ENCODE measurements at regions not wholly inside any gene's neighbourhood (a gene's known extent, or its start where the extent isn't known, plus 50 kb on each side); places are given as distances from the start of the nearest gene placed in this dataset.

GRCh38 chr6:9830808-9831207 lies 584.1 kb downstream of the TFAP2A start:
- H4K8ac ChIP-seq (replicated peaks; ENCODE audit: insufficient read length, low read depth, low read length): no peak overlapping the region
- TF ChIP-seq CTCF (conservative IDR thresholded peaks at IDR 0.05): no peak

More at GRCh38 chr6:9830808-9831207, 584.1 kb downstream of the TFAP2A start:
- Histone ChIP-seq H3K4me1 (ENCODE audit: insufficient read depth, low read length) (no peaks in the 10 kb centered on the region), H3K9ac (ENCODE audit: extremely low read depth, insufficient read length, low read length) (no peak overlapping the region), H3K14ac (ENCODE audit: insufficient read depth, low read length) (no peak overlapping the region), H3K27ac (ENCODE audit: insufficient read length, low read depth, low read length) (no peak overlapping the region), H3K23ac (ENCODE audit: insufficient read length, low read depth, low read length) (no peak overlapping the region), H2BK120ac (ENCODE audit: low read depth, low read length, poor library complexity, severe bottlenecking) (no peak overlapping the region), H4K5ac (ENCODE audit: insufficient read length, low read depth, low read length) (no peak overlapping the region), H2BK15ac (ENCODE audit: low read depth, low read length) (no peak overlapping the region), H3K4ac (ENCODE audit: low read depth, low read length) (no peak overlapping the region), H3K79me2 (ENCODE audit: insufficient read depth, low read length) (no peaks in the 10 kb centered on the region), H2AFZ (ENCODE audit: low read length) (no peak overlapping the region), H3K27me3 (ENCODE audit: insufficient read depth, low read length) (no peaks in the 10 kb centered on the region), H3K79me1 (ENCODE audit: insufficient read depth, low read depth, low read length, poor library complexity, severe bottlenecking) (no peaks in the 10 kb centered on the region), H2BK5ac (ENCODE audit: insufficient read length, low read length) (no peak overlapping the region), H3K9me3 (ENCODE audit: control insufficient read depth, low read depth, low read length) (no peaks in the 10 kb centered on the region), H3T11ph (ENCODE audit: low read length) (no peak overlapping the region), H2BK20ac (ENCODE audit: low read depth, low read length, poor library complexity, severe bottlenecking) (no peak overlapping the region), H4K91ac (ENCODE audit: insufficient read length, low read depth, low read length) (no peak overlapping the region), H2BK12ac (ENCODE audit: insufficient read length, low read depth, low read length) (no peak overlapping the region), H4K20me1 (ENCODE audit: control insufficient read depth, insufficient read depth, insufficient read length) (no peaks in the 10 kb centered on the region), H3K18ac (ENCODE audit: insufficient read length, low read depth, low read length) (no peak overlapping the region), H3K23me2 (ENCODE audit: insufficient read length, low read depth, low read length, poor library complexity, severe bottlenecking) (no peaks in the 10 kb centered on the region), H2AK5ac (ENCODE audit: insufficient read length, low read length) (no peak overlapping the region), H3K56ac (ENCODE audit: insufficient read length, low read depth, low read length) (no peak overlapping the region), H3K4me2 (ENCODE audit: insufficient read depth, insufficient read length, low read length) (no peak overlapping the region)
- Mint-ChIP-seq H3K4me1 (peaks cover 7 to 8% of the 10 kb centered on the region in 2 experiments), H3K36me3 (ENCODE audit: insufficient read depth in 1 of 3, low read depth in 3 of 3) (no peaks in the 10 kb centered on the region), H3K9me3 (no peaks in the 10 kb centered on the region), H3K27me3 (ENCODE audit: low read depth) (no peaks in the 10 kb centered on the region), H3K4me3 (no peak overlapping the region), H3K27ac (no peak overlapping the region)
- DNase-seq: no peak
- WGBS (ENCODE audit: extremely low coverage, insufficient read length, low lambda C conversion rate): no CpG with 5 or more reads among the region's 2 CpGs

All from H9 (cell line).